NAMALWA (cell line): ENCODE measurements at regions not wholly inside any gene's neighbourhood (a gene's known extent, or its start where the extent isn't known, plus 50 kb on each side); places are given as distances from the start of the nearest gene placed in this dataset.
"Not testable (repeated sequence)": the region's sequence is repeated elsewhere in the genome, so short reads cannot be mapped to it uniquely, and the experiment has no call there.

Experiments used
- DNase-seq: peaks from one replicate; pipeline ENCODE4 v3.0.0-alpha.2; 2015; ENCODE audit warnings: low spot score

GRCh38 chr13:21879263-21879914, 208.5 kb downstream of the FGF9 start:
- DNase-seq = no peak

GRCh38 chr13:21882766-21883165, 211.9 kb downstream of the FGF9 start:
- DNase-seq = no peak

- no peak for DNase-seq
Measured at GRCh38 chr13:21883713-21884112, 212.8 kb downstream of the FGF9 start.

GRCh38 chr13:21884299-21884909, 213.5 kb downstream of the FGF9 start:
- DNase-seq = no peak

- no peak for DNase-seq
Measured at GRCh38 chr13:21884965-21885567, 214.2 kb downstream of the FGF9 start.

GRCh38 chr13:21885714-21886224, 214.9 kb downstream of the FGF9 start:
- DNase-seq = no peak

GRCh38 chr13:21889651-21890050, 218.8 kb downstream of the FGF9 start:
- DNase-seq = no peak

GRCh38 chr13:21890220-21890619, 219.3 kb downstream of the FGF9 start:
- DNase-seq = not testable (repeated sequence)

GRCh38 chr13:21894091-21894490, 223.2 kb downstream of the FGF9 start:
- DNase-seq = no peak

- DNase-seq = no peak
Measured at GRCh38 chr13:21894703-21895699, 224.1 kb downstream of the FGF9 start.

GRCh38 chr13:21895779-21896178, 224.9 kb downstream of the FGF9 start:
- DNase-seq = no peak

GRCh38 chr13:21897161-21897560, 226.3 kb downstream of the FGF9 start:
- no peak for DNase-seq

GRCh38 chr13:21898459-21898858, 227.6 kb downstream of the FGF9 start:
- DNase-seq = no peak

- DNase-seq = no peak
Measured at GRCh38 chr13:21898945-21899344, 228.1 kb downstream of the FGF9 start.

- no peak for DNase-seq
Measured at GRCh38 chr13:21901336-21901735, 230.5 kb downstream of the FGF9 start.

- DNase-seq = no peak
Measured at GRCh38 chr13:21901811-21902708, 231.2 kb downstream of the FGF9 start.

GRCh38 chr13:21902709-21903098, 231.8 kb downstream of the FGF9 start:
- DNase-seq = no peak

- no peak for DNase-seq
Measured at GRCh38 chr13:21905486-21905885, 234.6 kb downstream of the FGF9 start.

- DNase-seq = no peak
Measured at GRCh38 chr13:21909331-21909730, 238.5 kb downstream of the FGF9 start.

- DNase-seq = no peak
Measured at GRCh38 chr13:21910546-21910945, 239.7 kb downstream of the FGF9 start.

- DNase-seq = no peak
Measured at GRCh38 chr13:21911646-21912298, 240.9 kb downstream of the FGF9 start.
